Adrenal gland (tissue), 5 donors: ENCODE measurements at regions not wholly inside any gene's neighbourhood (a gene's known extent, or its start where the extent isn't known, plus 50 kb on each side); places are given as distances from the start of the nearest gene placed in this dataset.

Source experiments
- CTCF ChIP-seq, 6 experiments: fragments of 450-650 bp in 4 of 6; fragments of 200-600 bp in 2 of 6; sonication (generic) in 1 of 6; IDR thresholded peaks; 1 replicate in 5 of 6; 2 replicates in 1 of 6; pipeline versions ENCODE4 v1.5.1 to v1.8.0; 2016 to 2021; ENCODE audit warnings: antibody characterized with exemption in 6 of 6, mild to moderate bottlenecking in 2 of 6, moderate library complexity in 1 of 6
- POLR2A ChIP-seq, 2 donors: fragments of 450-650 bp; IDR thresholded peaks; one replicate each; pipeline ENCODE4 v1.6.1; 2017; ENCODE audit warnings: antibody characterized with exemption in 2 of 2, mild to moderate bottlenecking in 2 of 2, moderate library complexity in 1 of 2
- donor health status: DM: no; HTN: no; CAD: no.

- TF ChIP-seq CTCF (IDR thresholded peaks at IDR 0.05) (no peak), POLR2A (IDR thresholded peaks at IDR 0.05) (no peak)
These were observed 55.9 kb upstream of the SYN2 start for GRCh38 chr3:11948331-11948730.
